RWPE2 (cell line): ENCODE measurements at regions not wholly inside any gene's neighbourhood (a gene's known extent, or its start where the extent isn't known, plus 50 kb on each side); places are given as distances from the start of the nearest gene placed in this dataset.

Experiments used
- ATAC-seq: fragments of 200-7000 bp; cut with Tn5 transposase; 3 replicates; pipeline ENCODE4 v1.9.1; 2021; ENCODE audit warnings: low read depth
- DNase-seq: peaks from one replicate; pipeline ENCODE4 v3.0.0-alpha.2; 2020; ENCODE audit warnings: low spot score
- H3K27ac ChIP-seq: fragments of 450-650 bp; 2 replicates; pipeline ENCODE4 v1.5.1; 2017; ENCODE audit warnings: mild to moderate bottlenecking; ENCODE audit not compliant: poor library complexity, severe bottlenecking
- H3K27me3 ChIP-seq: fragments of 250-450 bp; sonication (Bioruptor Pico); 2 replicates; pipeline ENCODE4 v1.5.1; 2021; ENCODE audit warnings: mild to moderate bottlenecking, moderate library complexity; ENCODE audit not compliant: insufficient read depth, poor library complexity, severe bottlenecking
- H3K36me3 ChIP-seq: fragments of 250-450 bp; sonication (Bioruptor Pico); 2 replicates; pipeline ENCODE4 v1.5.1; 2020; ENCODE audit warnings: low read depth, mild to moderate bottlenecking, moderate library complexity
- H3K4me1 ChIP-seq: fragments of 250-450 bp; sonication (Bioruptor Pico); 2 replicates; pipeline ENCODE4 v1.5.1; 2021; ENCODE audit warnings: mild to moderate bottlenecking, moderate library complexity; ENCODE audit not compliant: insufficient read depth, poor library complexity, severe bottlenecking
- H3K4me3 ChIP-seq: fragments of 250-450 bp; sonication (Bioruptor Pico); 2 replicates; pipeline ENCODE4 v1.5.1; 2021; ENCODE audit warnings: mild to moderate bottlenecking, moderate library complexity; ENCODE audit not compliant: severe bottlenecking
- H3K9me3 ChIP-seq: fragments of 250-450 bp; sonication (Bioruptor Pico); 2 replicates; pipeline ENCODE4 v1.5.1; 2021; ENCODE audit warnings: mild to moderate bottlenecking, moderate library complexity; ENCODE audit not compliant: severe bottlenecking
- CTCF ChIP-seq: fragments of 450-650 bp; IDR thresholded peaks from one replicate; pipeline ENCODE4 v1.5.1; 2017; ENCODE audit warnings: mild to moderate bottlenecking, moderate library complexity; ENCODE audit not compliant: poor library complexity, severe bottlenecking

- DNase-seq, result no peak
- TF ChIP-seq CTCF, result no peak
- Histone ChIP-seq H3K9me3 (no peaks in the 10 kb centered on the region), H3K27ac (no peak overlapping the region), H3K4me3 (no peak overlapping the region), H3K36me3 (no peaks in the 10 kb centered on the region), H3K27me3 (no peaks in the 10 kb centered on the region), H3K4me1 (peaks cover 8% of the 10 kb centered on the region)
- no peak for ATAC-seq
Measured at GRCh38 chr9:563200-563599, 278.3 kb upstream of the DMRT1 start.

GRCh38 chr9:565528-565927 lies 276.0 kb upstream of the DMRT1 start:
- Histone ChIP-seq H3K36me3 (no peaks in the 10 kb centered on the region), H3K4me1 (peaks cover 8% of the 10 kb centered on the region), H3K27me3 (no peaks in the 10 kb centered on the region), H3K27ac (no peak overlapping the region), H3K9me3 (no peaks in the 10 kb centered on the region), H3K4me3 (no peak overlapping the region)
- DNase-seq, result no peak
- ATAC-seq, result no peak
- no peak for TF ChIP-seq CTCF

GRCh38 chr9:567128-567746 lies 274.3 kb upstream of the DMRT1 start:
- no peaks in the 10 kb centered on the region for H3K27me3 ChIP-seq
- no peak for TF ChIP-seq CTCF
- ATAC-seq (no peak), DNase-seq (no peak)
- H3K9me3 ChIP-seq, result no peaks in the 10 kb centered on the region
- no peaks in the 10 kb centered on the region for H3K36me3 ChIP-seq
- peaks cover 10% of the 10 kb centered on the region for H3K4me1 ChIP-seq
- H3K27ac ChIP-seq, result no peak overlapping the region
- no peak overlapping the region for H3K4me3 ChIP-seq

- Histone ChIP-seq H3K27ac (no peak overlapping the region), H3K4me3 (no peak overlapping the region), H3K9me3 (no peaks in the 10 kb centered on the region), H3K36me3 (no peaks in the 10 kb centered on the region), H3K4me1 (peaks cover 10% of the 10 kb centered on the region), H3K27me3 (no peaks in the 10 kb centered on the region)
- no peak for ATAC-seq
- no peak for DNase-seq
- no peak for TF ChIP-seq CTCF
Measured at GRCh38 chr9:567747-568305, 273.7 kb upstream of the DMRT1 start.

GRCh38 chr9:569296-569695 lies 272.2 kb upstream of the DMRT1 start:
- ATAC-seq (no peak), DNase-seq (no peak)
- H3K4me3 ChIP-seq, result no peak overlapping the region
- H3K36me3 ChIP-seq, result no peaks in the 10 kb centered on the region
- H3K9me3 ChIP-seq, result no peaks in the 10 kb centered on the region
- H3K4me1 ChIP-seq, result peaks cover 17% of the 10 kb centered on the region
- no peak overlapping the region for H3K27ac ChIP-seq
- no peak for TF ChIP-seq CTCF
- no peaks in the 10 kb centered on the region for H3K27me3 ChIP-seq
